Retinal pigment epithelial cell (primary cell): ENCODE measurements at regions not wholly inside any gene's neighbourhood (a gene's known extent, or its start where the extent isn't known, plus 50 kb on each side); places are given as distances from the start of the nearest gene placed in this dataset.

Experiments
- DNase-seq: peaks from one replicate; pipeline ENCODE4 v3.0.0-alpha.2; 2010; ENCODE audit warnings: low read depth
- H3K4me3 ChIP-seq: 2 replicates; pipeline ENCODE4 v1.5.1; 2011; ENCODE audit warnings: mild to moderate bottlenecking, low read length, control low read depth, moderate library complexity
- TF ChIP-seq, protein P1 (sequence below): conservative IDR thresholded peaks from 2 replicates; pipeline ENCODE4 v1.5.1; 2011; ENCODE audit warnings: low read depth, low read length, control low read depth, inconsistent platforms

DNA sequence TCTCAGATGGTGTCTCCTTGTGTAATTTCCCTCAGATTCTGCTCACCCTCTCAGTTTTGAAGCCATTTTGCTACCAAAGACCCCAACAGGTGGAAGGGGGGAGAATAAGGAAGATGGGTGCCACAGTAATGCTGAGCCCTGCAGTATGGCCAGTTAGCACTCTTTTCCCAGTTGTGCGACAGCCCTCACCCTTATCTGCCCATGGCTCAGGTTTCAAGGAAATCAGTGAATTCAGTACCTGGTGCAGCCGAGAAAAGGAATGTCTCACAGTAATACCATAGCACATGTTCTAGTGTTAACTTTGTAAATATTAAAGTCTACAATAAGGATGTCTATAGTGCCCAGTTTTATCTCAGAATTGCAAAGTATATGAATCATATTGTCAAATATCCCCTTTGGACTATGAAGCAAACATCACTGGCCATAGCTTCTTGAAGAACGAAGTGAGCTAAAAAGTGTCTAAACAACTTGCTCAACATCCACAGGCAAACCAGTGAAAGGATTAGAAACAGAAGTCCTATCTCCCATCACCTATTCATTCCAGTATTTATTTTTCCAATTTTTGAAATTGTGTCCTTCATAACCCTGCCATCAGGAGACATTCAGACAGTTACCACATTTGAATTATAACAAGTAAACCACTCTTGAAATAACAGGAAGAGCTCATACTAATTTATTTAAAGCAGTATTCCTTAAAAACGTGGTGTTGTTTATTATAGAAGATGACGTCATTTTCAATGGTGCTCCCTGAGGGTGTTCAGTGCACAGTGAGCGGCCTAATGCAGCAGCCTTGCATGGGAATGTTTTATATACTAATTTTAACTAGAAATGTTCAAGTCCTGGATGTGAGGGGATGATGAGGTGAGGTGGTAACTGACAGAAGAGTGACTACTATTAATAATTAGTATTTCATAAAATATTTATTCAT is 366.2 kb downstream of the TFAP2A start:
- H3K4me3 ChIP-seq: no peak overlapping the region
- TF ChIP-seq, protein P1, sequence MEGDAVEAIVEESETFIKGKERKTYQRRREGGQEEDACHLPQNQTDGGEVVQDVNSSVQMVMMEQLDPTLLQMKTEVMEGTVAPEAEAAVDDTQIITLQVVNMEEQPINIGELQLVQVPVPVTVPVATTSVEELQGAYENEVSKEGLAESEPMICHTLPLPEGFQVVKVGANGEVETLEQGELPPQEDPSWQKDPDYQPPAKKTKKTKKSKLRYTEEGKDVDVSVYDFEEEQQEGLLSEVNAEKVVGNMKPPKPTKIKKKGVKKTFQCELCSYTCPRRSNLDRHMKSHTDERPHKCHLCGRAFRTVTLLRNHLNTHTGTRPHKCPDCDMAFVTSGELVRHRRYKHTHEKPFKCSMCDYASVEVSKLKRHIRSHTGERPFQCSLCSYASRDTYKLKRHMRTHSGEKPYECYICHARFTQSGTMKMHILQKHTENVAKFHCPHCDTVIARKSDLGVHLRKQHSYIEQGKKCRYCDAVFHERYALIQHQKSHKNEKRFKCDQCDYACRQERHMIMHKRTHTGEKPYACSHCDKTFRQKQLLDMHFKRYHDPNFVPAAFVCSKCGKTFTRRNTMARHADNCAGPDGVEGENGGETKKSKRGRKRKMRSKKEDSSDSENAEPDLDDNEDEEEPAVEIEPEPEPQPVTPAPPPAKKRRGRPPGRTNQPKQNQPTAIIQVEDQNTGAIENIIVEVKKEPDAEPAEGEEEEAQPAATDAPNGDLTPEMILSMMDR: no peak
- no peak for DNase-seq

DNA sequence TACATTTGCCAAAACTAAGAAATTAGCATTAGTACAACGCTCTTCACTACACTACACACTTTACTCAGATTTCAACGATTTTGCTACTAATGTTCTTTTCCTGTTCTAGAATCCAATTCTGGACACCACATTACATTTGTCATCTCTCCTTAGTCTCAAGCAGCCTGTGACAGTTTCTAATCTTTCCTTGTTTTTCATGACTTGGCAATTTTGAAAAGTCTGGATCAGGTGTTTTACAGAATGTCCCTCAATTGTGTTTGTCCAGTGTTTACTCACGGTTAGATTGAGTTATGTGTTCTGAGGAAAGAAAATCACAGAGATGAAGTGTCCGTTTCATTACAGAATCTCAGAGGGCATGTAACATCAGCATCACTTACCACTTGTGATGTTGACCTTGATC is 372.6 kb downstream of the TFAP2A start:
- no peak for DNase-seq
- TF ChIP-seq, protein P1: no peak
- H3K4me3 ChIP-seq: no peak overlapping the region

DNA sequence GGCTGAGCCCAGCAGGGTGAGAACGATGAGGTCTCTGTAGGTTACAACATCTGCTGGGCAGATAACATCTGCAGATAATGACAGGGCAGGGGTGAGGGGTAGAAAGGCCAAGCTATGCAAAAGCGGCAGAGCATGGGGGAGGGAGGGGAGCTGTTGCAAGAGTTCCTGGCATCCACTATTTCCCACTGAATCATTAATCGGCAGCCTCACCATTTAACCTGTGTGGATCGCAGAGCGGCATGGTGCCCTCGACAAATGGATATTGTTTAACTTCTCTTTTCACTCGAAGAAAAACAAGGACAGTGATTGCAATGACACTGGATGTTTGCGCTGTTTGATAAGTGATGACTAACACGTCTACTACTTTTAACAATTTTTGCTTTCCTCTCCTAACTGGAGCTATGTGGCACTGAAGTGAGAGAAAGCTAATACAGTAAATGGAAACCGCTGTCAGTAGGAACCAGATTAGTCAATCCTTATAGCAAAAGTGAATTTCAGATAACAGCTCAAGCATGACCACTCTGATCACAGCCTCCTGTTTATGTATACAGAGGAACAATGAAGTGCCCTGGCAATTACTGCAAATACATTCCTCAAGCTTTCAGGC is 381.5 kb downstream of the TFAP2A start:
- peak; percentile 83 for DNase-seq
- no peak overlapping the region for H3K4me3 ChIP-seq
- TF ChIP-seq, protein P1: no peak

DNA sequence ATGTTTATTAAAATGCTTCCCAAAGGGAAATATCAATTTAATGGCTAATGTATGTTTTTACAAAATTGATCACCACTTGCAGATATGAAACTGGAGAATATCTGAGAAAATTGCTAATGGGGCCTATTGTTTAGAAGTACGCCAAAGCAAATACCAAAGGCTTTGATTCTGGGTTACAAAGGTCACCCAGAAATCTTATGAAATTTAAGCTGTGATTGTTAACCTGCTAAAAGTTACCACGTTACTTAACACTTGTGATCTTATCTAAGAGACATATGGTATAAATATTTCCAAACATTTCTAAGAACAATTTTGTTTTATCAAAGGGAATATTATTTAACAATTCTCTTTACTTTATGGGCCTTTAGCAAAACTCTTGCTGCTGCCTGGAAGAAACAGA is 383.3 kb downstream of the TFAP2A start:
- DNase-seq: no peak
- no peak overlapping the region for H3K4me3 ChIP-seq
- TF ChIP-seq, protein P1: no peak

DNA sequence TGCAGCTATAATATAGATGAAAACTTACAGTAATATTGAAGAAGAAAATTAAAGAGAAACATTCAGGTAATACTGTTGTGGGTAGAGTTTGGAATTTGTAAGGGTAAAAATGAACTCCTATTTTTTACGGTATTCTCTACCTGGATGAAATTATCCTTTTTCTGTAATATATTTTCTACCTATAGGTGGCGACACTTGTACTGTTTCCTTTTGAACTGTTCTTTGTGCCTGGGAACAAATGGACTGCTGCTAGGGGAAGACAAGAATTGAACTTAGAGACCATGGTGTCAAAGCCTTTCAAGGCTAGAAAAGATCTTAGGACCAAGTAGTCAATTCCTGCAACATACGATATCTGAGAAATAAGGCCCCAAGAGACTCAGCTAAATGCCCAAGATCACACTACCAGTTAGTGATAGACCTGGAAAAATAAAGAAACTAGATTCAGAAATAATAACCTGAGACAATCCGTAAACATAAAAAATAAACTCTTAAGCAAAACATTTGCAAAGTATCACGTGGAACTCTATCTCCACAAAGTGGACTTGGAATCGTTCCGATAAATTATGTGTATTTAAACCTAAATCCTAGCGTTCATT is 383.8 kb downstream of the TFAP2A start:
- no peak for DNase-seq
- TF ChIP-seq, protein P1: peak; percentile 43
- H3K4me3 ChIP-seq: no peak overlapping the region

DNA sequence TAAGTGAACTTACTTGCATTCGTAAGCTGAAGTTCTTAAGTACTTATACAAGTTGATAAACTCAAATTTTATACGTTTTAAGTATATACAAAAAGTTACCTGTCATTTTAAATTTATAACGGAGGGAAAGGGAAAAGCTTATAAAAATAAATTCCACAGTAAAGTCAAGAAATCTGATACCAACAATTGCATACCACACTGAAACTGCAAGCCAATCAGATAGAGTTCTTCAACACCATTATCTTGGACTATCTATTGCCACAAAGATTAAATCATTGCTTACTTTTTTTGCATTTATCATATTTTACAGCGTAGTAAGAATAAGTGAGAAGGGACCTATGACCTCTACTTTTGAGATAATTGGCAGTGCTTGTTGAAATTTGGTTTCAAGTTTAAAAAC is 386.7 kb downstream of the TFAP2A start:
- no peak overlapping the region for H3K4me3 ChIP-seq
- no peak for DNase-seq
- TF ChIP-seq, protein P1: no peak
